Mesenchymal stem cell (in vitro differentiated cells and primary cell): ENCODE measurements at regions not wholly inside any gene's neighbourhood (a gene's known extent, or its start where the extent isn't known, plus 50 kb on each side); places are given as distances from the start of the nearest gene placed in this dataset.

Experiments used
- DNase-seq: peaks from one replicate; pipeline ENCODE4 v3.0.0-alpha.2; 2013
- H2AFZ ChIP-seq: one replicate; pipeline ENCODE4 v1.6.1; 2013; ENCODE audit warnings: low read depth, mild to moderate bottlenecking, control low read depth, inconsistent platforms, low read length, moderate library complexity
- H2AK5ac ChIP-seq: 2 replicates; pipeline ENCODE4 v1.6.1; 2013; ENCODE audit warnings: low read length, moderate library complexity, mild to moderate bottlenecking, inconsistent platforms; ENCODE audit not compliant: severe bottlenecking
- H2BK120ac ChIP-seq: one replicate; pipeline ENCODE4 v1.6.1; 2013; ENCODE audit warnings: low read depth, mild to moderate bottlenecking, inconsistent platforms, low read length, moderate library complexity
- H2BK12ac ChIP-seq, 2 experiments: one replicate each; pipeline ENCODE4 v1.6.1; 2013; ENCODE audit warnings: inconsistent platforms in 2 of 2, low read length in 2 of 2, mild to moderate bottlenecking in 2 of 2, moderate library complexity in 2 of 2, control low read depth in 1 of 2
- H2BK15ac ChIP-seq: one replicate; pipeline ENCODE4 v1.6.1; 2013; ENCODE audit warnings: mild to moderate bottlenecking, low read depth, inconsistent platforms; ENCODE audit not compliant: poor library complexity, severe bottlenecking
- H2BK5ac ChIP-seq: 2 replicates; pipeline ENCODE4 v1.6.1; 2013; ENCODE audit warnings: low read depth, mild to moderate bottlenecking, low read length, control low read depth, inconsistent platforms; ENCODE audit not compliant: poor library complexity, severe bottlenecking
- H3K14ac ChIP-seq, 2 experiments: one replicate each; pipeline ENCODE4 v1.6.1; 2013; ENCODE audit warnings: inconsistent platforms in 2 of 2, low read length in 2 of 2, control low read depth in 1 of 2, mild to moderate bottlenecking in 1 of 2, moderate library complexity in 1 of 2
- H3K18ac ChIP-seq, 2 experiments: one replicate each; pipeline ENCODE4 v1.6.1; 2013; ENCODE audit warnings: inconsistent platforms in 2 of 2, low read length in 2 of 2, control low read depth in 1 of 2, low read depth in 1 of 2, mild to moderate bottlenecking in 1 of 2
- H3K23ac ChIP-seq, 2 experiments: one replicate each; pipeline ENCODE4 v1.6.1; 2013; ENCODE audit warnings: inconsistent platforms in 2 of 2, low read length in 2 of 2, mild to moderate bottlenecking in 2 of 2, moderate library complexity in 2 of 2, control low read depth in 1 of 2
- H3K27ac ChIP-seq: 2 replicates; pipeline ENCODE4 v1.5.1; 2013; ENCODE audit warnings: mild to moderate bottlenecking, moderate library complexity, low read length, control low read depth, inconsistent platforms; ENCODE audit not compliant: poor library complexity, severe bottlenecking
- H3K27me3 ChIP-seq, 2 experiments: 2 replicates each; pipeline versions ENCODE4 v1.6.1 to v1.7.0; 2013; ENCODE audit warnings: low read length in 2 of 2, mild to moderate bottlenecking in 2 of 2, moderate library complexity in 2 of 2, control low read depth in 1 of 2, inconsistent platforms in 1 of 2; ENCODE audit not compliant: control insufficient read depth in 1 of 2, insufficient read depth in 1 of 2
- H3K36me3 ChIP-seq, 2 experiments: 2 replicates each; pipeline versions ENCODE4 v1.6.1 to v1.7.0; 2013; ENCODE audit warnings: low read length in 2 of 2, control low read depth in 1 of 2, inconsistent platforms in 1 of 2, low read depth in 1 of 2, mild to moderate bottlenecking in 1 of 2; ENCODE audit not compliant: insufficient read depth in 2 of 2, control insufficient read depth in 1 of 2
- H3K4ac ChIP-seq, 2 experiments: one replicate each; pipeline ENCODE4 v1.6.1; 2013; ENCODE audit warnings: inconsistent platforms in 2 of 2, low read length in 2 of 2, mild to moderate bottlenecking in 2 of 2, moderate library complexity in 2 of 2, control low read depth in 1 of 2, low read depth in 1 of 2
- H3K4me1 ChIP-seq: 2 replicates; pipeline ENCODE4 v1.6.1; 2013; ENCODE audit warnings: low read depth, low read length, control low read depth; ENCODE audit not compliant: control insufficient read depth, insufficient read depth
- H3K4me2 ChIP-seq: 2 replicates; pipeline ENCODE4 v1.6.1; 2013; ENCODE audit warnings: low read length, mild to moderate bottlenecking, inconsistent platforms; ENCODE audit not compliant: poor library complexity, severe bottlenecking
- H3K4me3 ChIP-seq, 2 experiments: 2 replicates each; pipeline versions ENCODE4 v1.5.1 to v1.7.0; 2013; ENCODE audit warnings: low read length in 2 of 2, mild to moderate bottlenecking in 2 of 2, control low read depth in 1 of 2, low read depth in 1 of 2; ENCODE audit not compliant: insufficient read depth in 1 of 2
- H3K79me1 ChIP-seq: replicated peaks from 2 replicates; pipeline ENCODE4 v1.6.1; 2013; ENCODE audit warnings: mild to moderate bottlenecking, control low read depth, low read length, inconsistent platforms; ENCODE audit not compliant: poor library complexity, severe bottlenecking
- H3K9ac ChIP-seq: 2 replicates; pipeline ENCODE4 v1.7.0; 2013; ENCODE audit warnings: mild to moderate bottlenecking, low read length, moderate library complexity
- H3K9me3 ChIP-seq: 2 replicates; pipeline ENCODE4 v1.7.0; 2013; ENCODE audit warnings: mild to moderate bottlenecking, low read length; ENCODE audit not compliant: control insufficient read depth
- H4K8ac ChIP-seq: one replicate; pipeline ENCODE4 v1.6.1; 2013; ENCODE audit warnings: inconsistent platforms, mild to moderate bottlenecking, low read length, moderate library complexity
- H4K91ac ChIP-seq: one replicate; pipeline ENCODE4 v1.6.1; 2013; ENCODE audit warnings: mild to moderate bottlenecking, low read length, inconsistent platforms
- WGBS: methylation state at CpG from one replicate; pipeline ENCODE4 v1.1.7; 2013; ENCODE audit warnings: mixed read lengths; 5-methylcytosine and 5-hydroxymethylcytosine counted together

DNA sequence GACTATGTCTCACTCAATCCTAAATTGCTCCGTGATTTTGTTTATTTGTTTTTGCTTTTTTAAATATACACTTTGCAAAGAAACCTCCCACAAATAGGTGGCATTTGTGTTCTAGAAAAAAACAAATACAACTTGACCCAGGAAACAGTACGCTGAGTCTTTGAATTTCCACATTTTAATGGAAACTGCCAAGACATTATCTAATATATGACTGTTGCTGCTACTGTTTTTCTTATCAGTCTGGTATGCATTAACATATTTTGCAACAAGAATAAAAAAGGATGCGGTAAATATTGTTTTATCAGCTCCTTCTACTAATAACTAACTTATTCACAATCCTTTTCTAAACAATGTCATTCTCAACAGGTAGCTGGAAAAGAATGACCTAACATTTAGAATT is 187.4 kb downstream of the LRIG3 start:
- no CpG with 5 or more reads among the region's 3 CpGs for WGBS

DNA sequence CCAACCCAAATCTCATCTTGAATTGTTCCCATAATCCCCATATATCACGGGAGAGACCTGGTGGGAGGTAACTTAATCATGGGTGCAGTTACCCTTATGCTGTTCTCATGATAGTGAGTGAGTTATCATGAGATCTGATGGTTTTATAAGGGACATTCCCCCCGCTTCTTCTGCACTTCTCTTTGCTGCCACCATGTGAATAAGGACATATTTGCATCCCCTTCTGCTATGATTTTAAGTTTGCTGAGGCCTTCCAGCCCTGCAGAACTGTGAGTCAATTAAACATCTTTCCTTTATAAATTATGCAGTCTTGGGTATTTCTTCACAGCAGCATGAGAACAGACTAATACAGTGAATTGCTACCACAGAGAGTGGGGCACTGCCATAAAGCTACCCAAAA is 179.1 kb downstream of the LRIG3 start:
- Histone ChIP-seq H3K27me3 (no peaks in the 10 kb centered on the region), H3K79me1 (no peaks in the 10 kb centered on the region), H2AFZ (no peak overlapping the region), H2AK5ac (no peak overlapping the region), H2BK15ac (no peak overlapping the region), H3K18ac (no peak overlapping the region), H3K4me1 (peaks cover 2% of the 10 kb centered on the region), H3K27ac (no peak overlapping the region), H3K4me2 (no peak overlapping the region), H3K36me3 (no peaks in the 10 kb centered on the region), H3K9me3 (no peaks in the 10 kb centered on the region), H2BK120ac (no peak overlapping the region), H2BK5ac (no peak overlapping the region), H2BK12ac (no peak overlapping the region), H4K91ac (no peak overlapping the region), H3K9ac (no peak overlapping the region), H3K23ac (no peak overlapping the region), H3K14ac (no peak overlapping the region), H3K4ac (no peak overlapping the region), H3K4me3 (no peak overlapping the region), H4K8ac (no peak overlapping the region)
- WGBS: 100% methylated on average over 1 of the region's 2 CpGs
- DNase-seq: no peak

More for the DNA sequence above, 187.4 kb downstream of the LRIG3 start:
- no peak overlapping the region for H2AK5ac ChIP-seq
- no peak for DNase-seq
- no peaks in the 10 kb centered on the region for H3K79me1 ChIP-seq
- H4K8ac ChIP-seq: no peak overlapping the region
- H2AFZ ChIP-seq: no peak overlapping the region
- H3K9ac ChIP-seq: no peak overlapping the region
- no peak overlapping the region for H3K18ac ChIP-seq
- no peak overlapping the region for H3K4me3 ChIP-seq
- no peaks in the 10 kb centered on the region for H3K27me3 ChIP-seq
- H3K4ac ChIP-seq: no peak overlapping the region
- no peak overlapping the region for H2BK120ac ChIP-seq
- H3K36me3 ChIP-seq: no peaks in the 10 kb centered on the region
- H3K14ac ChIP-seq: no peak overlapping the region
- no peak overlapping the region for H2BK12ac ChIP-seq
- no peaks in the 10 kb centered on the region for H3K9me3 ChIP-seq
- H2BK15ac ChIP-seq: no peak overlapping the region
- no peak overlapping the region for H3K23ac ChIP-seq
- H3K4me2 ChIP-seq: no peak overlapping the region
- H2BK5ac ChIP-seq: no peak overlapping the region
- no peak overlapping the region for H3K27ac ChIP-seq
- no peak overlapping the region for H4K91ac ChIP-seq
- H3K4me1 ChIP-seq: no peaks in the 10 kb centered on the region

DNA sequence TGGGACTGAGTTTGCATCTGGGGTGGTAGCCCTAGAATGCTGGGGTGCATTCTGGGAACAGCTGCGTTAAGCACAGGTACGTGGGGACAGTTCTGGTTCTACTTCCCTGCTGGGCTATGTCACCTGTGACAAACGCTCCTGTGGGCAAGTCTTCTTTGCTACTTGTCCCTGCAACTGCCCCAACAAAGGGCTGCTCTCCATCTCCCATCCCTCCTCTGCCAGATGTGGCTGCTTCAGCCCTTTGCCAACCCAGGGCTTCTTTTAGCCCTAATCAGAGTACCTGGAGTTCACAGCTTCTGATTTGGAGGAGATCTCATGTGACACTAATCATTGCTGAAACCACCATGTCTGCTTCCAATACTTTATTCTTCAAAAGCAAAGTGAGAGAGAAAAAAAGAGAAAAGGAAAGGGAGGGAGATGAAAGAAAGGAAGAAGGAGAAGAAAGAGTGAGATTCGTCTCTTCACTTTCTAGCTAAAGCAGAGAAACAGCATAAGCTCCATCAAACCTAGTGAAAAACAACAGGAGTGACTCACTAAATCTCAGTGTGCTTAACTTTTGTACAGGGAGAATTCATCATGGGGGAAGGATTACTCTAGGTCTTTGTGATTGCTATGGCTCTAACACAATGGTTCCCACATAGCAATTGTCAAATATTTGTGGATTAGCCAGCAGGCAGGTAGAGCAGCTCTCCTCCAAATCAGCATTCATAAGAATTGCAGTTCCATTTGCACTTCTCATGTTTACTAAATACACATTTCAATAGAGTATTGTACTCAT is 174.8 kb downstream of the LRIG3 start:
- Histone ChIP-seq H3K9ac (peak overlapping the region; percentile 21), H3K9me3 (no peaks in the 10 kb centered on the region), H3K79me1 (no peaks in the 10 kb centered on the region), H3K27ac (no peak overlapping the region), H3K4me2 (no peak overlapping the region), H3K14ac (no peak overlapping the region), H3K4me1 (peaks cover 2% of the 10 kb centered on the region), H4K8ac (no peak overlapping the region), H2BK15ac (no peak overlapping the region), H3K27me3 (no peaks in the 10 kb centered on the region), H3K4ac (no peak overlapping the region), H2AFZ (no peak overlapping the region), H2BK5ac (no peak overlapping the region), H3K36me3 (no peaks in the 10 kb centered on the region), H4K91ac (no peak overlapping the region), H2BK120ac (no peak overlapping the region), H3K18ac (peak overlapping the region in 1 of 2 experiments; percentile 19), H3K23ac (no peak overlapping the region), H2BK12ac (no peak overlapping the region), H3K4me3 (no peak overlapping the region), H2AK5ac (no peak overlapping the region)
- DNase-seq: no peak
- WGBS: 77% methylated on average over 3 of the region's 4 CpGs

DNA sequence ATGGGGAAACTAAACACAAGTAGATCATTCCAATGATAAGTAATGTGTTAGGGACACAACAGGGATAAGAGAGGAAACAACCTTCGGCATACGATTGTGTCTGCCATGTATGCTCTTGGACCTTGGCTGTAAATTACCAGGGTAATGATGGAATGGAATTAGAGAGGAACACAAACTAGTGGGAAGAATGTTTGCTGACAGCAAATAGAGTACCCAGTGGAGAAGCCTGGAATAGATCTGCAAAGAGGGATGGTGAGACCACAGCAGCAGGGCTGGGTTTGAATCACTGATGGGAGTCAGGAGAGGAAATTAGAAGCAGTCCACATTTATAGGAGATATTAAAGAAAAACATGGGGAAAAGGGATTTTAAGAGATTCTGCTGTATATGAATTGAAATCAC is 172.8 kb downstream of the LRIG3 start:
- Histone ChIP-seq H3K4me2 (no peak overlapping the region), H3K4ac (no peak overlapping the region), H3K23ac (no peak overlapping the region), H3K14ac (no peak overlapping the region), H2BK120ac (no peak overlapping the region), H3K18ac (no peak overlapping the region), H2AFZ (no peak overlapping the region), H3K27me3 (no peaks in the 10 kb centered on the region), H3K79me1 (no peaks in the 10 kb centered on the region), H3K36me3 (no peaks in the 10 kb centered on the region), H4K91ac (no peak overlapping the region), H2AK5ac (no peak overlapping the region), H4K8ac (no peak overlapping the region), H2BK12ac (no peak overlapping the region), H2BK5ac (no peak overlapping the region), H3K9me3 (peaks cover 2% of the 10 kb centered on the region), H3K4me3 (no peak overlapping the region), H2BK15ac (no peak overlapping the region), H3K9ac (no peak overlapping the region), H3K4me1 (peaks cover 2% of the 10 kb centered on the region), H3K27ac (no peak overlapping the region)
- WGBS: 65% methylated on average over 2 of the region's 2 CpGs
- DNase-seq: no peak
